ENCODE measurements at regions not wholly inside any gene's neighbourhood (a gene's known extent, or its start where the extent isn't known, plus 50 kb on each side); places are given as distances from the start of the nearest gene placed in this dataset.

DNA sequence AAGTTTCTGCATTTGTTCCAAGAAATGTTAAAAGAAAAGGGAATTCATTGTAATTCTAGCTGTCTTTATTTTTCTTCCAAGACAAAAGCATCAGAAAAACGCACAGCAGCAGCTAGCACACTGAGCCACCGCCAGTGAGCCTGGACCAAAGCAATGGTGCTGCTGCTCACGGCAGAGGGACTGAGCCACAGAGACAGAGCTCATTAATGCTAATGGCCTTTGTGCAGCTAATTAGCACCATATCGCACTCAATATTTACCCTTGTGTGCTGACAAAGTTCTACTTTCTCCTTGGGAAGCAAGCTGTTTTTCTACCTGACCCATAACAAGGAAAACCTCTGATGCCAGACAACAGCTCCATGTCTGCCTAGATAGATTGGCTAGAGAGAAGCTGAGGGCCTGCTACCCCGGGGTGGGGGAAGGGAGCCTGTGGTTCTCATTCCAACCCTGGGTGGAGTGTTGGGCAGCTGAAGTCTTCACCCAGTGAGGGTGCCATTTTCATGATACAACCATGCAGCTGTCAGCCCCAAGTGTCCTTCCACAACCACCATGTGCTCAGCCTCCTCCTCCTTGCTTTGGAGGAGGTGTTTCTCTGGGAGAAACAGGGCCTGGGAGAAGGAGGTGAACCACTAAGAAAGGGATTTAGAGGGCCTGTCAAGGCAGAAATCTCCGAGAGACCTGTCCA is 131.1 kb upstream of the NCAM1 start:
- POLR2A ChIA-PET = no interaction called here
- in situ Hi-C loops (cut with HindIII; ENCODE audit: extremely low pct_ligation_motif_present, low pct_unique_long_range_greater_than_20kb) = loop anchor here (25.0 kb wide), 1 partner anchor 457 kb away; no protein-coding TSS in a partner anchor
- Histone ChIP-seq H3K79me2 (ENCODE audit: insufficient read depth, low read length) (no peaks in the 10 kb centered on the region), H3K27me3 (ENCODE audit: control insufficient read depth in 1 of 2, insufficient read depth in 2 of 2, low read length in 2 of 2) (no peaks in the 10 kb centered on the region), H3K9ac (ENCODE audit: insufficient read depth, low read depth, low read length) (no peak overlapping the region), H4K20me1 (ENCODE audit: insufficient read depth, low read length) (no peaks in the 10 kb centered on the region), H3K4me1 (ENCODE audit: insufficient read depth, low read length) (no peaks in the 10 kb centered on the region), H3K4me2 (ENCODE audit: low read depth, low read length) (no peak overlapping the region), H3K9me3 (ENCODE audit: low read length) (no peaks in the 10 kb centered on the region), H2AFZ (ENCODE audit: low read length) (no peak overlapping the region), H3K4me3 (replicated peaks in 1 of 3; ENCODE audit: insufficient read depth in 1 of 3, low read depth in 2 of 3, low read length in 3 of 3) (no peak overlapping the region), H3K27ac (ENCODE audit: extremely low read length, insufficient read depth, low read length) (no peak overlapping the region), H3K36me3 (replicated peaks in 1 of 2; ENCODE audit: control insufficient read depth in 1 of 2, insufficient read depth in 2 of 2, low read length in 2 of 2) (no peaks in the 10 kb centered on the region)
- intact Hi-C loops (cut with micrococcal nuclease; ENCODE audit: unreplicated experiment) = no loop called here
- DNase-seq (ENCODE audit: low spot score) (no peak), FAIRE-seq (no peak), ATAC-seq (no peak)
- TF ChIP-seq NFATC3 (CRISPR knock-in tag; IDR thresholded peaks at IDR 0.05) = no peak
- BruUV-seq (replicated peaks) = no TSS peak
- CTCF ChIA-PET (ENCODE audit: low intra/inter-chr PET ratio, low total read pairs) = no interaction called here
- WGBS (ENCODE audit: low lambda C conversion rate) = 5% methylated on average over 5 of the region's 6 CpGs

GRCh38 chr11:112831041-112831440 is 130.2 kb upstream of the NCAM1 start:
- Histone ChIP-seq H3K4me1 (ENCODE audit: insufficient read depth, low read length) (no peaks in the 10 kb centered on the region), H3K9ac (ENCODE audit: insufficient read depth, low read depth, low read length) (no peak overlapping the region), H4K20me1 (ENCODE audit: insufficient read depth, low read length) (no peaks in the 10 kb centered on the region), H3K79me2 (ENCODE audit: insufficient read depth, low read length) (no peaks in the 10 kb centered on the region), H3K4me2 (ENCODE audit: low read depth, low read length) (no peak overlapping the region), H3K4me3 (replicated peaks in 1 of 3; ENCODE audit: insufficient read depth in 1 of 3, low read depth in 2 of 3, low read length in 3 of 3) (no peak overlapping the region), H2AFZ (ENCODE audit: low read length) (no peak overlapping the region), H3K27ac (ENCODE audit: extremely low read length, insufficient read depth, low read length) (no peak overlapping the region), H3K9me3 (ENCODE audit: low read length) (no peaks in the 10 kb centered on the region), H3K27me3 (ENCODE audit: control insufficient read depth in 1 of 2, insufficient read depth in 2 of 2, low read length in 2 of 2) (no peaks in the 10 kb centered on the region), H3K36me3 (replicated peaks in 1 of 2; ENCODE audit: control insufficient read depth in 1 of 2, insufficient read depth in 2 of 2, low read length in 2 of 2) (no peaks in the 10 kb centered on the region)
- TF ChIP-seq ZNF280B (CRISPR knock-in tag; IDR thresholded peaks at IDR 0.05; ENCODE audit: borderline replicate concordance) (no peak), RAD21 (CRISPR knock-in tag; IDR thresholded peaks at IDR 0.05) (no peak), SAP130 (CRISPR knock-in tag; IDR thresholded peaks at IDR 0.05; ENCODE audit: low read depth) (no peak), SIX4 (CRISPR knock-in tag; IDR thresholded peaks at IDR 0.05) (no peak), PATZ1 (CRISPR knock-in tag; IDR thresholded peaks at IDR 0.05) (no peak), MYC (CRISPR knock-in tag; IDR thresholded peaks at IDR 0.05; ENCODE audit: borderline replicate concordance) (no peak), ZNF597 (CRISPR knock-in tag; IDR thresholded peaks at IDR 0.05) (no peak), BRD4 (CRISPR knock-in tag; IDR thresholded peaks at IDR 0.05) (no peak), ZNF468 (CRISPR knock-in tag; IDR thresholded peaks at IDR 0.05) (no peak), ZNF335 (CRISPR knock-in tag; IDR thresholded peaks at IDR 0.05) (no peak)
- TF ChIP-seq, protein P1, sequence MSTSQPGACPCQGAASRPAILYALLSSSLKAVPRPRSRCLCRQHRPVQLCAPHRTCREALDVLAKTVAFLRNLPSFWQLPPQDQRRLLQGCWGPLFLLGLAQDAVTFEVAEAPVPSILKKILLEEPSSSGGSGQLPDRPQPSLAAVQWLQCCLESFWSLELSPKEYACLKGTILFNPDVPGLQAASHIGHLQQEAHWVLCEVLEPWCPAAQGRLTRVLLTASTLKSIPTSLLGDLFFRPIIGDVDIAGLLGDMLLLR (CRISPR knock-in tag; IDR thresholded peaks at IDR 0.05) = no peak
- BruUV-seq (replicated peaks) = no TSS peak
- WGBS (ENCODE audit: low lambda C conversion rate) = 67% methylated on average over 1 of the region's 1 CpG
- in situ Hi-C loops (cut with HindIII; ENCODE audit: extremely low pct_ligation_motif_present, low pct_unique_long_range_greater_than_20kb) (loop anchor here (25.0 kb wide), 1 partner anchor 456 kb away; no protein-coding TSS in a partner anchor), intact Hi-C loops (cut with micrococcal nuclease; ENCODE audit: unreplicated experiment) (no loop called here)
- no peak for DNase-seq (ENCODE audit: low spot score)
- ChIA-PET CTCF (ENCODE audit: low intra/inter-chr PET ratio, low total read pairs) (no interaction called here), POLR2A (no interaction called here)
- no peak for FAIRE-seq
- ATAC-seq = no peak

Data from HepG2 (cell line).